Thyroid gland (tissue), 4 donors: ENCODE measurements at regions not wholly inside any gene's neighbourhood (a gene's known extent, or its start where the extent isn't known, plus 50 kb on each side); places are given as distances from the start of the nearest gene placed in this dataset.

ENCODE experiments used
- DNase-seq, 2 donors: peaks; one replicate each; pipeline ENCODE4 v3.0.0-alpha.2; 2019
- H3K27ac ChIP-seq, 3 donors: fragments of 200-600 bp; sonication (generic); 1 replicate in 2 of 3; 2 replicates in 1 of 3; pipeline ENCODE4 v1.5.1; 2016 to 2019; ENCODE audit warnings: mild to moderate bottlenecking in 1 of 3, moderate library complexity in 1 of 3
- H3K27me3 ChIP-seq: fragments of 200-600 bp; sonication (generic); one replicate; pipeline ENCODE4 v1.5.1; 2019
- H3K36me3 ChIP-seq, 2 donors: fragments of 200-600 bp; sonication (generic); one replicate each; pipeline ENCODE4 v1.5.1; 2016 to 2019
- H3K4me1 ChIP-seq, 2 donors: fragments of 200-600 bp; sonication (generic); one replicate each; pipeline ENCODE4 v1.5.1; 2017 to 2019
- H3K4me3 ChIP-seq, 3 donors: fragments of 200-600 bp; sonication (generic); replicated peaks in 1 of 3; 1 replicate in 2 of 3; 2 replicates in 1 of 3; pipeline ENCODE4 v1.5.1; 2016; ENCODE audit warnings: mild to moderate bottlenecking in 1 of 3
- H3K9me3 ChIP-seq: fragments of 200-600 bp; sonication (generic); one replicate; pipeline ENCODE4 v1.5.1; 2017
- POLR2A ChIP-seq, 2 donors: fragments of 450-650 bp; IDR thresholded peaks; one replicate each; pipeline ENCODE4 v1.6.1; 2017; ENCODE audit warnings: antibody characterized with exemption in 2 of 2, mild to moderate bottlenecking in 2 of 2, moderate library complexity in 1 of 2
- WGBS, 2 donors: methylation state at CpG; one replicate each; pipeline ENCODE4 v1.1.5; 2017; 5-methylcytosine and 5-hydroxymethylcytosine counted together
- intact Hi-C: fragments of 100-400 bp; cut with DNase I; formaldehyde crosslinking; loops from one replicate; pipeline ENCODE4 v1.15.1; 2023
- TF ChIP-seq, protein P1 (sequence below), 6 experiments: fragments of 200-600 bp in 3 of 6; fragments of 450-650 bp in 3 of 6; sonication (generic) in 3 of 6; IDR thresholded peaks; one replicate each; pipeline ENCODE4 v1.5.1; 2016 to 2019; ENCODE audit warnings: antibody characterized with exemption in 6 of 6, mild to moderate bottlenecking in 2 of 6, inconsistent platforms in 1 of 6, moderate library complexity in 1 of 6

DNA sequence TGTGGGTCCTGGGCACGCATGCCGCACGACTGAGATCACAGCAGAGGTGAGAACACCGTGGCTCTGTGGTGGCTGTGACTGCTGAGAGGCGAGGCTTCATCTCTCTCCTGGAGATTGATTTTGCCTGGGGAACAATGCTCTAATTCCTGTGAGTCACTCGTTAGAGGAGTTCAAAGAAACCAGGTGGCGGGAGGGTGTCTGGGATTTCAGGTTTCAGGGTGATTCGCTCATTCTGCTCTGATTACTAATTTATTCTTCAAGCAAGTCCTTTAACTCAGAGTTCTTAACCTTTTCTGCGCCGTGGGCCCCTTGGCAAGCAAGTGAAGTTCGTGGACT, 56.3 kb downstream of the GLI2 start:
- intact Hi-C loops, result no loop called here
- no peaks in the 10 kb centered on the region for H3K27me3 ChIP-seq
- TF ChIP-seq, protein P1, sequence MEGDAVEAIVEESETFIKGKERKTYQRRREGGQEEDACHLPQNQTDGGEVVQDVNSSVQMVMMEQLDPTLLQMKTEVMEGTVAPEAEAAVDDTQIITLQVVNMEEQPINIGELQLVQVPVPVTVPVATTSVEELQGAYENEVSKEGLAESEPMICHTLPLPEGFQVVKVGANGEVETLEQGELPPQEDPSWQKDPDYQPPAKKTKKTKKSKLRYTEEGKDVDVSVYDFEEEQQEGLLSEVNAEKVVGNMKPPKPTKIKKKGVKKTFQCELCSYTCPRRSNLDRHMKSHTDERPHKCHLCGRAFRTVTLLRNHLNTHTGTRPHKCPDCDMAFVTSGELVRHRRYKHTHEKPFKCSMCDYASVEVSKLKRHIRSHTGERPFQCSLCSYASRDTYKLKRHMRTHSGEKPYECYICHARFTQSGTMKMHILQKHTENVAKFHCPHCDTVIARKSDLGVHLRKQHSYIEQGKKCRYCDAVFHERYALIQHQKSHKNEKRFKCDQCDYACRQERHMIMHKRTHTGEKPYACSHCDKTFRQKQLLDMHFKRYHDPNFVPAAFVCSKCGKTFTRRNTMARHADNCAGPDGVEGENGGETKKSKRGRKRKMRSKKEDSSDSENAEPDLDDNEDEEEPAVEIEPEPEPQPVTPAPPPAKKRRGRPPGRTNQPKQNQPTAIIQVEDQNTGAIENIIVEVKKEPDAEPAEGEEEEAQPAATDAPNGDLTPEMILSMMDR (IDR thresholded peaks at IDR 0.05), result no peak
- no peak for TF ChIP-seq POLR2A (IDR thresholded peaks at IDR 0.05)
- H3K4me1 ChIP-seq, result no peaks in the 10 kb centered on the region
- WGBS, 2 donors, result 83% methylated on average over 10 to 11 of the region's 11 CpGs
- H3K9me3 ChIP-seq, result no peaks in the 10 kb centered on the region
- no peak overlapping the region for H3K27ac ChIP-seq
- H3K36me3 ChIP-seq, result no peaks in the 10 kb centered on the region
- no peak overlapping the region for H3K4me3 ChIP-seq
- DNase-seq, result no peak

DNA sequence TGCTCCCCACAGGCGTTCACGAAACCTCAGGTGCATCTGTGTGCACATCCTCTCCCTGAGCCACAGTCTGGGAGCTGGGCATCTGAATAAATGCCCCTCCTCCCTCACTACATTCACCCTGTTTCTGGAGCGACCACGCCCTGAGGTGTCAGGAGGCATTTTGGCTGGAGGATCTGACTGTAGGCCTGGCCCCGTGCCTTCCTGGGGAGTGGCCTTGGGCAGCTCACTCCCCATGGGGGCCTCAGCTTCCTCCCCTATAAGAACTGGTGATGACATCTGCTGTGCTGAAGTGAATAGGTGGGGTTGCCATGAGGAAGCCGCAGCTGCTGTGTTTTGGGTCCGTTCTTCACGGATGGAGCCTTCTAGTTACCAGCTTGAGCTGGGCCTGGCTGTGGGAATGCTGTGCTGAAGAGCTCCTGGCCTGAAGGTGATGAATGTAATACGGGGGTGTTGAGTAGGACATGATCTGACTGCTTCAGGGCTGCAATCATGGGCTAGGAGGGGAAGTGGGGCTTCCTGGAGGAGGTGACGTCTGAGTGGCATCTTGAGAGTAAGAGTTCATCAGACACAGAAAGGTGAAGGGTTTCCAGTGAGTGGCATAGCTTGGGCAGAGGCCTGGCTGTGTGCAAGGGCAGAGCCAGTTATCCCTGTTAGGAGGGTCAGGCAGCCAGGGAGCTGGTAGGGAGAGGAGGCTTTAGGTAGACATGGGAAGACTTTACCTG, 58.2 kb downstream of the GLI2 start:
- intact Hi-C loops, result no loop called here
- no peak for DNase-seq
- Histone ChIP-seq H3K4me3 (no peak overlapping the region), H3K27me3 (no peaks in the 10 kb centered on the region), H3K36me3 (no peaks in the 10 kb centered on the region), H3K27ac (no peak overlapping the region), H3K4me1 (no peaks in the 10 kb centered on the region), H3K9me3 (no peaks in the 10 kb centered on the region)
- no peak for TF ChIP-seq POLR2A (IDR thresholded peaks at IDR 0.05)
- TF ChIP-seq, protein P1 (IDR thresholded peaks at IDR 0.05), result no peak
- 86 to 87% methylated on average over 10 of the region's 10 CpGs for WGBS, 2 donors

DNA sequence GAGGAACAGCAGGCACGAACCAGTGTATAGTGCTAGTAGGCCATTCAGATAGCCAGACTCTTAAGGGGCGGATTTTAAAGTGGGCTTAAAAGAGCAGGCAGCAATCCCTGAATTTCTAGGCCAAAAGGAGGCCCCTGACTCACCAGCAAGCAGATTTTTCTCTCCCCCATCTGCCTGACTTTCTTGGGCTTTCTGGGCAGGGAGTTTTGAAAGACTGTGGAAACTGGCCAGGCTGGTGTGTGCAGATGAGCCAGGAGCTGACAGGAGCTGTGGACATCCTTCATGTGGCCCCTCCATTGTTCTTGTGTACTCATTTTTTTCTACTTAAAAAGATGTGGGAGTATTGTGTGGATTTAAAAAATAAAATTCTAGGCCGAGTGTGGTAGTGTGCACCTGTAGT, 59.0 kb downstream of the GLI2 start:
- no peak for DNase-seq
- H3K4me1 ChIP-seq, result no peaks in the 10 kb centered on the region
- H3K27ac ChIP-seq, result no peak overlapping the region
- no peaks in the 10 kb centered on the region for H3K27me3 ChIP-seq
- WGBS, 2 donors, result 87 to 90% methylated on average over 3 of the region's 3 CpGs
- no peaks in the 10 kb centered on the region for H3K36me3 ChIP-seq
- no peaks in the 10 kb centered on the region for H3K9me3 ChIP-seq
- TF ChIP-seq, protein P1 (IDR thresholded peaks at IDR 0.05), result no peak
- no peak for TF ChIP-seq POLR2A (IDR thresholded peaks at IDR 0.05)
- no peak overlapping the region for H3K4me3 ChIP-seq
- intact Hi-C loops, result no loop called here

DNA sequence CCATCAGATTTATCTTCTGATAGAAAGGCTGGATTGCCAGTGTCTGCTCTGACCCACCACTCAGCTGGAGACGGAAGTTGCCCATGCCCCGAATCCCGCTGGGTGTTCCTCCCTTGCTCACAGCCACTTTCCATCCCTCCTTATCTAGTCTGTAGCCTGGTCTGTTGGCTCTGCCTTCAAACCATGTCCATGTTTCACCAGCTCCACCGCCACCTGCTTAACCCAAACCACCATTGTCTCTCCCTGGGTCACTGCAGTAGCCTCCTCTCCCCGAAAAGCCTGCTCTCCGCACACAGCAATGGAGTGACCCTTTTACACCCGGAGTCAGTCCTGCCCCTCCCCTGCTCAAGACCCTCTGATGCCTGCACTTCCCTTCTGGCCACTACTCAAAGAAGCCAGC, 60.4 kb downstream of the GLI2 start:
- H3K4me3 ChIP-seq, result no peak overlapping the region
- 88 to 91% methylated on average over 7 of the region's 7 CpGs for WGBS, 2 donors
- no peak overlapping the region for H3K27ac ChIP-seq
- no peaks in the 10 kb centered on the region for H3K9me3 ChIP-seq
- no peaks in the 10 kb centered on the region for H3K4me1 ChIP-seq
- no peak for DNase-seq
- intact Hi-C loops, result no loop called here
- H3K36me3 ChIP-seq, result no peaks in the 10 kb centered on the region
- TF ChIP-seq, protein P1 (IDR thresholded peaks at IDR 0.05), result no peak
- TF ChIP-seq POLR2A (IDR thresholded peaks at IDR 0.05), result no peak
- no peaks in the 10 kb centered on the region for H3K27me3 ChIP-seq

DNA sequence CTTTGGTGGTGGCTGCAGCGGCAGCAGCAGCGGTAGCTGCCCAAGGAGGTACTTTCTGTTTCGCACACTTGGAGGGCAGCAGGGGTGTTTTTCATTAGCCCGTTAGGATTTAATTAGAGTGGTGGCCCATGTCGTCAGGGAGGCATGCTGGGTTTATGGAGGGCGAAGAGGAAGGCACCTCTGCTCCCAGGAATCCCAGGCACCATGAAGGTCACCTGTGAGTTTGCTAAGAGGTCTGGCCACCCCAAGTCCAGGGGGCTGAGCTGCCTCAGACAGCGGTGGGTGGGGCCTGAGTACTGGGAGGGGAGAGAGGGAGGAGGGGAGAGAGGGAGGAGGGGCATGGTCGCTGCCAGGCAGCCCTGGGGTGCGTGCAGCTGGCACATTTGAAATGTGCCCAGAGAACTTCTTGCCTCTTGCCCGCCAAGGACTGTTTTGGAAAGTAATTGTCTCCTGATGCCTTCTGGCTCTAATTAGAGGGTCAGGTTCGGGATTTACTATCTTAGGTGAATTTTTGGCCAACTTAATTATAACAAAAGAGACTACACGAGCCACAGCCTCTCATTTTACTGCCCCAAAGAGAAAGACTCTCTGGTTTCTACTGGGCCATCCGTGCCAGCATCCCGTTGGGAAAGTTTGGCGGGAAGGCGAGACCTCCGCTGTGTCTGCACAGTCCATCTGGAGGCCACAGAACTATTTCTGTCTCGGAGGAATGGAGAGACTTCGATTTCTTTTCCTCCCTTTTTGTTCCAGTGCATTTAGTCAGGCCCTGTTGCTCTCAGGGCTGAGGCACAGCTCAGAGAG, 62.0 kb downstream of the GLI2 start:
- Histone ChIP-seq H3K27ac (no peak overlapping the region), H3K36me3 (no peaks in the 10 kb centered on the region), H3K4me3 (no peak overlapping the region), H3K27me3 (no peaks in the 10 kb centered on the region), H3K4me1 (no peaks in the 10 kb centered on the region), H3K9me3 (no peaks in the 10 kb centered on the region)
- intact Hi-C loops, result no loop called here
- no peak for DNase-seq
- 79 to 88% methylated on average over 19 of the region's 19 CpGs for WGBS, 2 donors
- TF ChIP-seq, protein P1 (IDR thresholded peaks at IDR 0.05), result no peak
- TF ChIP-seq POLR2A (IDR thresholded peaks at IDR 0.05), result no peak
